Spleen (tissue), 11 donors: ENCODE measurements at regions not wholly inside any gene's neighbourhood (a gene's known extent, or its start where the extent isn't known, plus 50 kb on each side); places are given as distances from the start of the nearest gene placed in this dataset.

Experiments
- DNase-seq: peaks from one replicate; pipeline ENCODE4 v3.0.0-alpha.2; 2020
- H3K27ac ChIP-seq, 8 donors: fragments of 200-600 bp; sonication (generic) in 7 of 8; 1 replicate in 4 of 8; 2 replicates in 4 of 8; pipeline versions ENCODE4 v1.5.0 to v1.8.0; 2016 to 2021; ENCODE audit warnings: inconsistent platforms in 4 of 8, mild to moderate bottlenecking in 4 of 8, moderate library complexity in 1 of 8
- H3K27me3 ChIP-seq, 7 donors: fragments of 200-600 bp; sonication (generic) in 6 of 7; replicated peaks in 1 of 7; 1 replicate in 4 of 7; 2 replicates in 3 of 7; pipeline versions ENCODE4 v1.5.0 to v1.8.0; 2016 to 2021; ENCODE audit warnings: inconsistent platforms in 3 of 7, mild to moderate bottlenecking in 1 of 7
- H3K36me3 ChIP-seq, 6 donors: fragments of 200-600 bp; sonication (generic) in 5 of 6; 1 replicate in 4 of 6; 2 replicates in 2 of 6; pipeline versions ENCODE4 v1.5.0 to v1.8.0; 2016 to 2021; ENCODE audit warnings: inconsistent platforms in 2 of 6
- H3K4me1 ChIP-seq, 6 donors: fragments of 200-600 bp; sonication (generic) in 5 of 6; 1 replicate in 3 of 6; 2 replicates in 3 of 6; pipeline versions ENCODE4 v1.5.0 to v1.8.0; 2016 to 2021; ENCODE audit warnings: inconsistent platforms in 3 of 6
- H3K4me3 ChIP-seq, 8 donors: fragments of 200-600 bp; sonication (generic) in 7 of 8; 1 replicate in 4 of 8; 2 replicates in 4 of 8; pipeline versions ENCODE4 v1.5.0 to v1.8.0; 2016 to 2021; ENCODE audit warnings: inconsistent platforms in 4 of 8, mild to moderate bottlenecking in 4 of 8, moderate library complexity in 2 of 8
- H3K9me3 ChIP-seq, 8 donors: fragments of 200-600 bp; sonication (generic) in 7 of 8; 1 replicate in 4 of 8; 2 replicates in 4 of 8; pipeline versions ENCODE4 v1.5.0 to v1.8.0; 2016 to 2021; ENCODE audit warnings: inconsistent platforms in 4 of 8
- CTCF ChIP-seq, 11 experiments: fragments of 200-600 bp in 7 of 11; fragments of 450-650 bp in 4 of 11; sonication (generic) in 4 of 11; IDR thresholded peaks in 8 of 11; conservative IDR thresholded peaks in 3 of 11; 1 replicate in 7 of 11; 2 replicates in 4 of 11; pipeline versions ENCODE4 v1.4.0 to v1.8.0; 2016 to 2021; ENCODE audit warnings: antibody characterized with exemption in 11 of 11, inconsistent platforms in 4 of 11, mild to moderate bottlenecking in 1 of 11
- POLR2A ChIP-seq, 3 donors: fragments of 450-650 bp; IDR thresholded peaks; one replicate each; pipeline ENCODE4 v1.5.1; 2017; ENCODE audit warnings: antibody characterized with exemption in 3 of 3, mild to moderate bottlenecking in 1 of 3
- POLR2AphosphoS5 ChIP-seq, 3 donors: sonication (generic); formaldehyde crosslinking; IDR thresholded peaks; one replicate each; pipeline ENCODE4 v1.5.1; 2017; ENCODE audit warnings: antibody characterized with exemption in 3 of 3
- WGBS, 5 donors: extraction: QIAGEN DNeasy Blood & Tissue Kit in 3 of 5; methylation state at CpG; one replicate each; pipeline versions ENCODE4 v1.1.5 to v1.1.7; 2013 to 2018; 5-methylcytosine and 5-hydroxymethylcytosine counted together
- intact Hi-C: fragments of 100-400 bp; cut with DNase I; formaldehyde crosslinking; loops from one replicate; pipeline ENCODE4 v1.15.0; 2023; ENCODE audit warnings: low total_unique reads
- donor health status: healthy with polysubstance abuse.
- donor health status: DM: no; HTN: no; CAD: no; lungs with moderate emphysema.
- donor health status: DM: no; HTN: no; CAD: no.
- donor health status: Bipolar disorder and iron deficiency.
- donor health status: healthy.
- donor health status: DM: no; HTN: no; CAD: no.
- donor health status: DM: yes; HTN: yes; CAD: no.

GRCh38 chr10:88122145-88122544 lies 258.7 kb downstream of the PTEN start:
- no peak for TF ChIP-seq CTCF (IDR thresholded peaks at IDR 0.05 in 8 of 11, conservative IDR thresholded peaks at IDR 0.05 in 3 of 11)
- TF ChIP-seq POLR2A (IDR thresholded peaks at IDR 0.05), result no peak
- TF ChIP-seq POLR2AphosphoS5 (IDR thresholded peaks at IDR 0.05), result no peak
- Histone ChIP-seq H3K4me3 (no peak overlapping the region), H3K9me3 (no peaks in the 10 kb centered on the region), H3K27ac (no peak overlapping the region), H3K27me3 (no peaks in the 10 kb centered on the region), H3K4me1 (peaks cover 16 to 45% (median 32%) of the 10 kb centered on the region in 6 donors), H3K36me3 (no peaks in the 10 kb centered on the region)
- WGBS, 5 donors, result 77 to 82% (median 81%) methylated on average over 7 of the region's 7 CpGs
- DNase-seq, result no peak
- intact Hi-C loops, result no loop called here

GRCh38 chr10:88122576-88122975 lies 259.2 kb downstream of the PTEN start:
- H3K36me3 ChIP-seq, result no peaks in the 10 kb centered on the region
- no peak for TF ChIP-seq POLR2AphosphoS5 (IDR thresholded peaks at IDR 0.05)
- TF ChIP-seq POLR2A (IDR thresholded peaks at IDR 0.05), result no peak
- no peak for TF ChIP-seq CTCF (IDR thresholded peaks at IDR 0.05 in 8 of 11, conservative IDR thresholded peaks at IDR 0.05 in 3 of 11)
- WGBS, 5 donors, result 75 to 90% (median 87%) methylated on average over 4 of the region's 4 CpGs
- no peaks in the 10 kb centered on the region for H3K27me3 ChIP-seq
- intact Hi-C loops, result no loop called here
- H3K4me1 ChIP-seq, result peaks cover 12 to 45% (median 28%) of the 10 kb centered on the region in 6 donors
- DNase-seq, result no peak
- H3K4me3 ChIP-seq, result no peak overlapping the region
- no peak overlapping the region for H3K27ac ChIP-seq
- no peaks in the 10 kb centered on the region for H3K9me3 ChIP-seq

- DNase-seq, result no peak
- no peak for TF ChIP-seq POLR2AphosphoS5 (IDR thresholded peaks at IDR 0.05)
- TF ChIP-seq CTCF (IDR thresholded peaks at IDR 0.05 in 8 of 11, conservative IDR thresholded peaks at IDR 0.05 in 3 of 11), result no peak
- TF ChIP-seq POLR2A (IDR thresholded peaks at IDR 0.05), result no peak
- Histone ChIP-seq H3K4me1 (peaks cover 0 to 17% (median 5%) of the 10 kb centered on the region in 6 donors), H3K27ac (no peak overlapping the region), H3K36me3 (no peaks in the 10 kb centered on the region), H3K27me3 (no peaks in the 10 kb centered on the region), H3K4me3 (no peak overlapping the region), H3K9me3 (no peaks in the 10 kb centered on the region)
- 79 to 97% (median 87%) methylated on average over 1 of the region's 1 CpG for WGBS, 5 donors
- intact Hi-C loops, result no loop called here
These were observed 262.3 kb downstream of the PTEN start for GRCh38 chr10:88125766-88126165.

- TF ChIP-seq POLR2AphosphoS5 (IDR thresholded peaks at IDR 0.05), result no peak
- TF ChIP-seq POLR2A (IDR thresholded peaks at IDR 0.05), result no peak
- TF ChIP-seq CTCF (IDR thresholded peaks at IDR 0.05 in 8 of 11, conservative IDR thresholded peaks at IDR 0.05 in 3 of 11), result no peak
- WGBS, 5 donors, result 75 to 85% (median 82%) methylated on average over 1 of the region's 1 CpG
- no peak overlapping the region for H3K27ac ChIP-seq
- H3K4me3 ChIP-seq, result no peak overlapping the region
- intact Hi-C loops, result no loop called here
- no peaks in the 10 kb centered on the region for H3K9me3 ChIP-seq
- no peaks in the 10 kb centered on the region for H3K27me3 ChIP-seq
- DNase-seq, result no peak
- no peaks in the 10 kb centered on the region for H3K36me3 ChIP-seq
- peaks cover 0 to 9% (median 0%) of the 10 kb centered on the region in 6 donors for H3K4me1 ChIP-seq
These were observed 263.3 kb downstream of the PTEN start for GRCh38 chr10:88126699-88127098.
